GM19035 (cell line): ENCODE measurements at regions not wholly inside any gene's neighbourhood (a gene's known extent, or its start where the extent isn't known, plus 50 kb on each side); places are given as distances from the start of the nearest gene placed in this dataset.
"Not testable (repeated sequence)": the region's sequence is repeated elsewhere in the genome, so short reads cannot be mapped to it uniquely, and the experiment has no call there.

Experiments
- ATAC-seq: cut with Tn5 transposase; IDR thresholded peaks from one replicate; pipeline ENCODE4 v1.9.1; 2021; ENCODE audit not compliant: unreplicated experiment

DNA sequence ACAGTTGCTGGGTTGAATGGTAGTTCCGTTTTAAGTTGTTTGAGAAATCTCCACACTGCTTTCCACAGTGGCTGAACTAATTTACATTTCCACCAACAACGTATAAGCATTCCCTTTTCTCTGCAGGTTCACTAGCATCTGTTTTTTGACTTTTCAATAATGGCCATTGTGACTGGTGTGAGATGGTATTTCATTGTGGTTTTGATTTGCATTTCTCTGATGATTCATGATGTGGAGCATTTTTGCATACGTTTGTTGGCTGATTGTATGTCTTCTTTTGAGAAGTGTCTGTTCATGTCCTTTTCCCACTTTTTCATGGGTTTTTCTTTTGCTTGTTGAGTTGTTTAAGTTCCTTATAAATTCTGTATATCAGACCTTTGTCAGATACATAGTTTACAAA lies 150.2 kb upstream of the MAP3K1 start:
- not testable (repeated sequence) for ATAC-seq

DNA sequence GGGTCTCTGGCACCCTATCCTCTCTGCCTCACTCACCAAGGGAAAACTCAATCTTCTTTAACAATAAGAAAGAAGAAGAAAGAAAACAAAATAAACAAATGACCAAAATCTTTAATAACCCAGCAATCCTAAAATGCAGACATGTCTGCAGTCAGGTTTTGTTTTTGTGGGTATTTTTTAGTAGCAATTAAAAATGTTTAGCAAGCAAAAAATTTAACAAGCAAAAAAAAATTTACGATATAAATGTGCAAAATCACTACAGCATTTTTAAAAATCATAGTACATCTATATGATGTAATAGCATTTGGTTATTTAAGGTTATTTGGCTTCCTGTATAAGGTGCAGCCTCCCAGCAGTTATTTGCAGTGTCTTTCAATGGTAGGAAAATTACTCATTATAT lies 151.3 kb upstream of the MAP3K1 start:
- ATAC-seq: no peak

DNA sequence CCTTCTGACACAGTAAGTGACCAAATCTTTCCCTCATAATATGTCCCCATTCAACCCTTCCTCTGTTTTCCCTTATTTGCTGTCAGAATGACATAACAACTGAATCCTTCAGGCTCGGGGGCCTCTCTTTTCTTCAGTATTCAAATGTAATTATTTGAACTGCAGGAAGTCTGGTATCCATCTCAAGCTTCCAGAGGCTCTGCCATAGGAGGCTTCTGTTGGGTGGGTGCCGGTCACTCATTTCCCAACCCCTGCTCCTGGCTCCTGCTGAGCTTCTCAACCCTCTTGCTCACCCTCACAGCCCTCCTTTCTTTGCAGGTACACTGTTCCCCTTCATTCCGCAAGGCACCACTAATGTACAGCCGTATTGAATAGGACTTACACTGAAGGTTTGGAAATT lies 151.8 kb upstream of the MAP3K1 start:
- ATAC-seq: no peak

DNA sequence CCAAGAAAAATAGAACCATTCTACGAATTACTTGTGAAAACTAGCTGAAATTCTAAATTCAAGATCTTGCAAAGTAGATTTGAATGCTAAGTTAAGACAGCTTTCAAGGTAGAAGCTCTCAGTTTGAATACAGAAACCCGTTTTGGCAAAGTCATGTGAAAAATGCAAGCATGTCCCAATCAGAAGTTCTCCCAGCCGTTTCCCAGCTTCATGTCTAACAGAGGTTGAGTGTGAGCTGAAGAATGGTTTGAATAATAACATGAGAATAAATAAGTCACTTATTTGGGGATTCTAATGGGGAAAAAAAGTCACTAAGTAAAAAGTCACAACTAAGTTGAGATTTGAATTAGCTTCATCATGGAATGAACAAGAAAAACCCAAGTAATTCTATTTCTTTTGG lies 152.5 kb upstream of the MAP3K1 start:
- ATAC-seq: no peak

DNA sequence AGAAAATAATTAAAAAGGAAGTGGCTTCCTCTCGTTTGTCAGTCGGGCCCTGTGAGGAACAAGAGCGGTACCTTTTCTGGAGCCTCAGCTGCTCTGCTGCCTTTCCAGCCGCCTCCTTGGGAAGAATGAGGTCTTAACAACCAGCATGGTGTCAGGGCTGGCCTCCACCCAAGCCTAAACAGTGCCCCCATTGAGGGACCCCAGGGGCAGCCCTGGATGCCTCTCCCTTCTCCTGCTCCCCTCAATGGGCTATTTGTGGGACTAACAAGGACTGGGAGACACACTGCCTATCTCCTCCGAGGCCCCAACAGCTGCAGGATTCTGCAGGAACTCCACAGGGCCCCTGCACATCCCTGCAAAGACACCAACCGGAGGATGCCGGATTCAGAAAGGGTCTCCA lies 155.4 kb upstream of the MAP3K1 start:
- ATAC-seq: no peak

DNA sequence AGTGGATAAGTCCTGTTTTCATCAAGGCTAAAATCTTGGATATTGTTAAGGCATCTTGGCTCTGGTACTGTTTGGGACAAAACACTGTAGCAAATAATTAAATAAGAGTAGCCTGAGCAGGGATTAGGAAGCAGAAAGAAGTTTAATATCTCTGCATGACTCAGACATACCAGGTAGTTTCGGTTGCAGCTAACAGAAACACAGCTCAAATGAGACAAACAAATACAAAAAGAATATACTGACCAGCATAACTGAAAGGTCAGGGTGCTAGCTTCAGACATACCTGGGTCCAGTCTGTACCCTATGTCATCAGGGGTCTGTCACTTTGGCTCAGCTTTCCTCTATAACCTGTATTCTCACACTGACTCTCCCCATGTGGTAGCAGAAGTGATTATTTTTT lies 156.4 kb upstream of the MAP3K1 start:
- no peak for ATAC-seq

DNA sequence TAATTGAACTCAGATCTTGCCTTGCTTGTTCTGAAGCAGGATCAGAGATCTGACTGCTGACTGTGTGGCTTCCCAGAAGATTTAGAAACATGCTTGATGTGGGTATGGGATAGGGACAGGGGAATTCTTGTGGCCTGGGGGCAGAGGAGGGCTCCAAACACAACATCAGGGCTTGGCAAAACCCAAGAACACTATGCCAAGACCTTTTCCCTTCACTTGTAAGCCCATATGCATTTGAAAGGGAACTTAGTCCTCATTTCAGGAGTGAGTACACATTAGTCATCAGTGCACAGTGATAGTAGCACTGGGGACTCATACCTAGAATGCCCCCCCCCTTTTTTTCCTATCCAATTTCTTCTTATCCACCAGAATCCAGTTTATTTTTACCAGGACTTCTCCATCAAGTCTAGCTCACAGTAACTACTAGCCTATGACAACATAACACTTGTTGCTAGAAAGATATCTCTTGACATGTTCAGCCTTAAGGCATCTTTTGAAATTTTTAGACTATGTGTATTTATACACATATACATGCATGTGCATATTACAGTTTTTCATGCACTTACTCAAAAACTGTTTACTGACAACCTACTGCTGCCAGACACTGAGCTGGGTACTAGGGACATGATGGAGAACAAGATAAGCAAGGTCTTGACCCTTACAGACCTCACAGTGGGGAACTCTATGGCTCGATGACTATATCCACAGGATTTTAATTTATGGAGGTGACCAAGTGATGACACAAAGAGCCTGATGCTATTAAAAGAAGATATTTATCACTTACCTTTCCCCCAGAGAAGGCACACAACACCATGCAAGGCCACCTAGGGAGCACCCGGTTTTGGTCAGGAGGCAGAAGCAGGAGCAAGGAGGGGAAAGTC lies 158.3 kb upstream of the MAP3K1 start:
- no peak for ATAC-seq

DNA sequence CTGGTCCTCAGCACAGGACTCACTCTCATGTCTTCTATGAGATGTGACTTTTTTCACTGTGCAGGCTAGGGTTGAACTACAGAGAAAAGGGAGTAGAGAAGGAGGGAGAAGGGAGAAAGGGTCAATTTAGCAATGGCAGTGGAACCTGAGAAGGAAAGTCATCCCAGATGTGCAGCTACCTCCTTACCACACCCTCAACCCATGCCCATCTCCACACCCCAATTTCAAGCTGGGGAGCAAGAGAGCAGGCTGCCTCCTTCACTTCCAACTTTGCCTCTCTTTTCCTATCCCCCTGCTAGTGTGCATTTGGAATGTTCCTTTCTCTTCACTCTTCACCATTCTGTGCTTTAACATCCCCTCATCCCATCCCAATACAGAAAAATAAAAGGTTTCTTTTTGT lies 163.5 kb upstream of the MAP3K1 start:
- no peak for ATAC-seq

DNA sequence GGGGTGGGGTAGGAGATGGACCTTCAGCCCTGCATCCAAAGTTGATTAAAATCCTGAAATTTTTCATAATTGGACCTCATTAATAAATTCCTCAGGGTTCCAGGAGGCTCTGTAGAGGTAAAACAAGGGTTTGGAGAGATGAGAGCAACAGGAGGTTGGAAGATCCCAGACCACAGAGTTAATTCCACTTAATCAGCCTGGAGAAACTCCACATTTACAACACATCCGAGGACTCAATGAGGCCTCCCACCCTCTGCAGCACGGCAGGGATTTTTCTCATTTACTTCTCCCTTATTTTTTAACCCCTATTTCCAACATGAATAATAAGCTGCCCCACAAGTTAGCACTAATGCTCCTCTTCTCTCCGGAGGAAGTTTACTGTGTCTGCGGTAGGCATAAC lies 165.0 kb upstream of the MAP3K1 start:
- ATAC-seq: no peak

DNA sequence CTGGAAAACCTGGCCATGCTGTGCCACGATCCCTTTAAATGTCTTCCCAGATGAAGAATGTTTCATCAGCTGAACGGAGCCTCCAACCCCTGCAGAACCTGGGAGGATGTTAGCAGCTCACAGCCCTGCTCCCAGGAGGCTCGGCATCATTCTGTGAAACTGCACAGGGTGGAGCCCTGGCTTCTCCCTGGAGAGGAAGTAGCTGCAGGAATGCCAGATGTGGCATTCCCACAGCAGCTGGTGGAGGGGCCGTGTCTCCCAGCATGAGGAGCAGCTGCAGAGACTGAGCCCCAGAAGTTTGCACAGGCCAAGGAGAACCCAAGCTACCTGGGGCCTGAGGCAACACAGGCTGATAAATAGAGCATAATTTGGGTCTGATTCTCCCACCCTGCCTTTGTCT lies 165.8 kb upstream of the MAP3K1 start:
- ATAC-seq: no peak

DNA sequence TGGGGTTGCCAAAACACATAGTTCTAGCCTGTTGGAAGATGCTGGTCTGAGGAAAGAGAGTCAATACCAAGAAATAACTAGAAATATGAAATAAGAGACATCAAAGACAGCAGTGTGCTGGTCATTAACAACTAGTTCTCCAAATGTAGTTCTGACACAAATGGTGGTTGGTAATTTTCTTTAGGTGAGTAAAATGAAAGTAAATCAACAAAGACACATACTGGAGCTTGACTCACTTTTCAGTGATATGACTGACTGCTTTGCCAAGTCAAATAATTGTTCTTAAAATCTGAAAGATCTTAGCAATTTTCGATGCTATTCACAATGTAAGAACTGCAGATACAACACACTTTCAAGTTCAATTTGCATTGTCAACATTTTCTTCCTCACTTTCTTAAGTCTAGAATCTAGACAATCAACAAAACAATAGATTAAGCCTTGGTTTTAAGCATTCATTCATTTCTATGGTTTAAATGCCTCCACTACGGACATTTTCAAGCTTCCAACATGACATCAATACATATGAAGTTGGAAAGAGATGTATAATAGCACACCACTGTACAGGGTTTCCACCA lies 166.8 kb upstream of the MAP3K1 start:
- no peak for ATAC-seq

DNA sequence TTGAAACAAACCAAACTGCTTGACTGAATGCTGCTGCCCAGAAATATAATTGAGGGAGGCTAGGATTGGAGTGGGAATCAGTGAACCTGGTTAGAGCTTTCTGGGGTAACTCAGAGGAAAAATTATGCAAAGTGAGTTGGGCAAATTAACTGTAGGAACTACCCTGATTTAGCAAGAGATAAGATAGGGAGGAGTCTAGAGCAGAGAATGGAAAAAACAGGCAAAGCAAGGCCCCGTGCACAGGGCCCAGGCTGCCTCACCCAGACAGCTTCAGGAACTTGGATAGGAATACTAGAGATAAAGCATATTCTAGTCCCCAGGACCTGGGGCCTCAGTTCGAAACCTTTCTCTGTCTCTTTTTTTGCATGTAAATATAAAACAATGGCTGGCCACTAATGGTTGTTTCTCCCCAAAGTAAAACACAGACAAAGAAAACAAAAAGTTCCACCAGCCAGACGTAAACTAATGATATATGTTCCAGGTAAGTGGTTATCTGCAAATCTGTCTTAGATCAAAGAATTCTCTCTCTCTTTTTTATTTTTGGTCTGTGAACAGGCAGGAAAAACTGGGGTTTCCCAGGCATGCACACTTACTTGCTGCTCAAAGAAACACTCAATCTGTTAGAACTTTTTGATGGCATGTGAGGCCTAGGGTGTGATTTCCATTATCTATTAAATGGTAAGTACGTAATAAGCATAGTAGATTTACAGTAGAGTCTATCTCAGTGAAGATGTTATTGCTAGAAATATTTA lies 168.1 kb upstream of the MAP3K1 start:
- ATAC-seq: no peak

DNA sequence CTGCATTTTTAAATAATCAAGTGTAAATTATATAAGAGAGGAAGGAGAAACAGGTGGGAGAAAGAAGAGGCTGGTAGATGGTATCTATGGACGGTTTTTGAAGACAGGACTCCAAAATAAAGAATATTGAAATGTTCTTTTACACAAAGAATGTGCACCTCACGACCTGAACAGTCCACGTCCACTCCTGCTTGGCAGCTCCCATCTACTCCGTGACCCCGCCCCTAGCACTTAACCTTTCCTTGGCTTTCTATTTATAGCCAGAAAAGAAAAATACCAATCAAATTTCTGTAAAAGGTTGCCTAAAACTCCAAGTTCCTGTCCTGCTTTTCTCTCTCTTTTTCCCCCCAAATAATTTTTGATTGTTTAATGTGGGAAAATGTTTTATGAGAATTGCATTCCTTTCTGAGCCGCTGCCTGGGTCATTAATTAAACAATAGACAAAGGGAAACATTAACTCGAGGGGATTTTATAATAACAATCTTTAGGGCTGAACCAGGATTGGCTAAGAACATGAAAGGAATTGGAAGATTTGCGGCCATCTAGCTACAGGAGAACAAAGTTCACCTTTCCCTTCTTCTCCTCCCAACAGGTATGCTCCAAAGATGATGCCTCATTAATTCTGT lies 173.6 kb upstream of the MAP3K1 start:
- ATAC-seq: no peak

DNA sequence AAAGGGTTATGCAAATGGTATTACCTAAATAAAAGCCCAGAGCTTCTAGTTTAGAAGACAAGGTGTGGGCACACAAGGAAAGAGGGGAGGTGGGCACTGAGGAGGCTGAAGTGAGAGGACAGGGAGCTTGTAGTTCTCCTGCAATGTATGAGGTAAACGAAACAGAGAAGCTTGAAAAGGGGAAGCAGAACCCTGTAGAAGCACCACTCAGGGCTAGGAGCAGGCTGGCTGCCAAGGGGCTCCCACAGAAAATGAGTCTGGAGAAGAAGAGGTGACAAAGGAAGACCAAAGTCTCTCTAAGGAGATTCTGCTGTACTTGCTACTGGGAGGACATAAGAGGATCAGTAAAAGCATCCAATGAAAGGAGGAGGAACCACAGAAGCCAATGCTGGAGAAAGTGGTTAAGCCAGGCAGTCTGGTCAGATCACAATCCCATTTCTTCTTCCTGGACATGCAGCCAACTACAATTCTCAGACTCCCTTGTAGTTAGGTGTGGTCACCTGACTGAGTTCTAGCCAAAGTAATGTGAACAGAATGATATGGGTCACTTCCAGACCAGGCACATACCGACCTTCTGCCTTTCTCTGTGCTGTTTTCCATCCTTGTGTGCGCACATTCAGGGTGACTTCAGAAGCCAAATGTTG lies 174.5 kb upstream of the MAP3K1 start:
- no peak for ATAC-seq

DNA sequence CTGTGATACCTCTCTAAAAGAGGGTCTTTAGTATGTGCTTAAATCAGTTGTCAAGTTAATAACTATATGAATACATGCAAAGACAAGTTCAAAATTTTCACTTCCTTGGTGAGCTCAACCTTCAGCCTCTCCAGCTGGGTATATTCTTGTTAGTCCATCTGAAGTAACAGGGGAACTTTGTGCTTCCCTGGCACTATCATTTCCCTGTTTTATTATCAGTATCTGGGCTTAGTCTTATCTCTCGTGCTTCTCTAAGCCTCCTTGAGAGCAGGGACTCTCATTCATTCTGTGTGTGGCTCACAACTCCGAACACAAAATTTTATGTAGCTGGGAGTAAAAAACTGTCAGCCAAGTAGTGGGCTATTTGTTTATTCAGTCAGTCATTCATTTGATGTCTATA lies 175.9 kb upstream of the MAP3K1 start:
- no peak for ATAC-seq

DNA sequence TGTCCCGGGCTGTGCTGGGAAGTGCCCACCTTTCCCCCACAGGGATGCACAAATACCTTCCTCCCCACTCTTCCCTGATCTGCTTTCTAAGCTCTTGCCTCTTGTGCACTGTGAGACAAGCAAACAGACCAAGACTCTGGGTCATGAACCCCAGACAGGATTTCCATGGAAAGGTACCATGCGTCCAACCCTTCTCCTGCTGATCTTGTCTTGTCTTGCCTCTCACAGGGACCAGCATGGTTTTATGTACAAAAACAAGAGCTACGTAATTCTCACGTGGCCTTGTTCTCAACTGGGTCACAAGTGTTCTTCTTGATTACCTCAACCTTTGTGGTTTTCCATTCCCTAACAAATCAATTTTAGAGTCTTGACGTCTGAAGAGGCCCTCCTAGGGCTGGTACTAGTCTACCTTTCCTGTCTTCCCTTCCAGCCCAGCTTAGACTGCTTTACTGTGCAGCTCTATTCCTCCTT lies 176.5 kb upstream of the MAP3K1 start:
- no peak for ATAC-seq

DNA sequence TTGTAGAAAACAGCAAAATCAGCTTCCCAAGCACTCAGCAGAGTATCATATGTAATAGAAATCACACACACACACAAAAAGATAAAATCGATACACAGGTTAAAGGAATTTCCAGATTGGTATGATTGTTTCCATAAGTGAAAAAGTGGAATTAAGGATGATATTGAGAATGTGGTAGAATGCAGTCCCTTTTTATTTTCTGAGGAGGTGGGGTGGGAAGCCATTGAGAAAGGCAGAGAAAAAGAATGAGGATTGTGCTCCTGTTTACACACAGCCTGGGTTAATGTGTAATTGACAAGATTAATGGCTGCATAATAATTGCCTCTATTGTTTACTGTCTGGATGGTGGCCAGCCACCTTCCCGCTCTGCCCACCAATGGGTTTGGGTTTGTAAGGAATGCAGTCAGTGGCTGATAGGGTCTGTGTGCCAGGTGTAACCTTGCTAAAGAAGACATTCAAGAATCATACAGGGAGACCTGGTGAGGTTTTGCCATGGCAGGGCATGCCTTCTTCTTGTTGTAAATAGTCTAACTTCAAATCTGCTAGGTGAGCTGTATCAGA lies 177.2 kb upstream of the MAP3K1 start:
- no peak for ATAC-seq

DNA sequence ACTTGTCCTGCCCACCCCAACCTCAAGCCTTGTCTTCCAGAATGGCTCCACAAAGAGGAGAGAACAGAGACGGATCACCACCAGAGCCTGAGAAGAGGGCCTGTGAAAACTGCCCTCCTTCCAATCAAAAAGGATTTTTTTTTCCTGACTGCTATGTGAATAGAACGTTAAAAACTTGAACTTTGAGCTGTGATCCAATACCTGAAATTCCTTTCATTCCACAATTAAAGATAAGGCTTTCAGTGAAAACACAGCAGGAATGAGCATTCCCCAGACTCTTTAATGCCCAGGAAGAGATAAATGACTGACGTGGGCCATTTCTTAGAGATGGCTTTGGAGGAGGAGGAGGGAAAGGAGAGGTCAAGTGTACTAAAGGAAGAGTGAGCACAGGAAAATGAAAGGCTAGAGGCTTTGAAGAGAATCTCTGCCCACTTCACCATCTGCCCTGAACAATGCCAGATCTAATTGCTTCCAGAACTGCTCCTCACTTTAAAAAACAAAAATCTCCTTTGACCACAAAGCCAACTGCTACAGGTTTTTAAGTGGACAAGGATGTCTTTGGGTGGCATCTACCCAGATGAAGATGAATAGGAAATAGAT lies 177.9 kb upstream of the MAP3K1 start:
- no peak for ATAC-seq

DNA sequence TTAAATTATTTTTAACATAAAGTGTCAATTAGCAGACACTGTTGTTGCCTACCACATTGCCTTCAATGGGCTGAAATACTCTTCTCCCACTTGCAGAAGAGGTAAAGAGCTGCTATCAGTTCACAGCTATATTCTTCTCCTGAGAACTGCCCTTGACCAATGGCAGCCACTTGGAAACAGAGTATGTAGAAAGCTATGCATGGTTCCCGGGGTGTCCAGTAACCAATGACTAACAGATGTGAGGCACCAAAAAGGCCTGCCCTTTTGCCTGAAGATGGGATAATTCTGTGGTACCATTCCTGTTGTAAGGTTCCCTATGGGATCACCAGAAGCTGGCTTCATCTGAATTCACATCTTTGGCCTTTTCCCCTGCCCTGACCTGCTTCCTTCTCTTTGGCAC lies 181.4 kb upstream of the MAP3K1 start:
- no peak for ATAC-seq

DNA sequence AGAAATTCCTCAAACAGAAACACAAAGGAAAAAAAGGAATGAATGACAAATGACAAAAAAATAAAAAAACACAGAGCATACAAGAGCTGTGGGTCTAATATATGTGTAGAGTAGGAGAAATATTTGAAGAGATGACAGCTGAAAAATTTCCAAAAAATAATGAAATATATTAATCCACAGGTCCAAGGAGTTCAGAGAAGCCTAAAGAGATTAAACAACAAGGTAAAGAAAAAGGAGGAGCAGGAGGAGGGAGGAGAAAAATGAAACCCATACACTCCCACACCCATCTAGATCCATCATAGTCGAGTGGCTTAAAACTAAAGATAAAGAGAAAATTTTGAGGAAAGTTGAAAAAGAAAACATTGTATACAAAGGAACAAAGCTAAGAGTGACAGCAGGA lies 182.4 kb upstream of the MAP3K1 start:
- ATAC-seq: no peak
